ENCODE measurements at regions not wholly inside any gene's neighbourhood (a gene's known extent, or its start where the extent isn't known, plus 50 kb on each side); places are given as distances from the start of the nearest gene placed in this dataset.

GRCh38 chr2:163884416-163884815 is 148.6 kb upstream of the FIGN start:
- TF ChIP-seq POLR2A (IDR thresholded peaks at IDR 0.05) (no peak), CTCF (IDR thresholded peaks at IDR 0.05) (no peak)

Data from vagina (tissue), 2 donors.